RWPE2 (cell line): ENCODE measurements at regions not wholly inside any gene's neighbourhood (a gene's known extent, or its start where the extent isn't known, plus 50 kb on each side); places are given as distances from the start of the nearest gene placed in this dataset.

ENCODE experiments used
- ATAC-seq: fragments of 200-7000 bp; cut with Tn5 transposase; 3 replicates; pipeline ENCODE4 v1.9.1; 2021; ENCODE audit warnings: low read depth
- DNase-seq: peaks from one replicate; pipeline ENCODE4 v3.0.0-alpha.2; 2020; ENCODE audit warnings: low spot score
- H3K27ac ChIP-seq: fragments of 450-650 bp; 2 replicates; pipeline ENCODE4 v1.5.1; 2017; ENCODE audit warnings: mild to moderate bottlenecking; ENCODE audit not compliant: poor library complexity, severe bottlenecking
- H3K27me3 ChIP-seq: fragments of 250-450 bp; sonication (Bioruptor Pico); 2 replicates; pipeline ENCODE4 v1.5.1; 2021; ENCODE audit warnings: mild to moderate bottlenecking, moderate library complexity; ENCODE audit not compliant: insufficient read depth, poor library complexity, severe bottlenecking
- H3K36me3 ChIP-seq: fragments of 250-450 bp; sonication (Bioruptor Pico); 2 replicates; pipeline ENCODE4 v1.5.1; 2020; ENCODE audit warnings: low read depth, mild to moderate bottlenecking, moderate library complexity
- H3K4me1 ChIP-seq: fragments of 250-450 bp; sonication (Bioruptor Pico); 2 replicates; pipeline ENCODE4 v1.5.1; 2021; ENCODE audit warnings: mild to moderate bottlenecking, moderate library complexity; ENCODE audit not compliant: insufficient read depth, poor library complexity, severe bottlenecking
- H3K4me3 ChIP-seq: fragments of 250-450 bp; sonication (Bioruptor Pico); 2 replicates; pipeline ENCODE4 v1.5.1; 2021; ENCODE audit warnings: mild to moderate bottlenecking, moderate library complexity; ENCODE audit not compliant: severe bottlenecking
- H3K9me3 ChIP-seq: fragments of 250-450 bp; sonication (Bioruptor Pico); 2 replicates; pipeline ENCODE4 v1.5.1; 2021; ENCODE audit warnings: mild to moderate bottlenecking, moderate library complexity; ENCODE audit not compliant: severe bottlenecking
- TF ChIP-seq, protein P1 (sequence below): fragments of 450-650 bp; IDR thresholded peaks from one replicate; pipeline ENCODE4 v1.5.1; 2017; ENCODE audit warnings: mild to moderate bottlenecking, moderate library complexity; ENCODE audit not compliant: poor library complexity, severe bottlenecking

DNA sequence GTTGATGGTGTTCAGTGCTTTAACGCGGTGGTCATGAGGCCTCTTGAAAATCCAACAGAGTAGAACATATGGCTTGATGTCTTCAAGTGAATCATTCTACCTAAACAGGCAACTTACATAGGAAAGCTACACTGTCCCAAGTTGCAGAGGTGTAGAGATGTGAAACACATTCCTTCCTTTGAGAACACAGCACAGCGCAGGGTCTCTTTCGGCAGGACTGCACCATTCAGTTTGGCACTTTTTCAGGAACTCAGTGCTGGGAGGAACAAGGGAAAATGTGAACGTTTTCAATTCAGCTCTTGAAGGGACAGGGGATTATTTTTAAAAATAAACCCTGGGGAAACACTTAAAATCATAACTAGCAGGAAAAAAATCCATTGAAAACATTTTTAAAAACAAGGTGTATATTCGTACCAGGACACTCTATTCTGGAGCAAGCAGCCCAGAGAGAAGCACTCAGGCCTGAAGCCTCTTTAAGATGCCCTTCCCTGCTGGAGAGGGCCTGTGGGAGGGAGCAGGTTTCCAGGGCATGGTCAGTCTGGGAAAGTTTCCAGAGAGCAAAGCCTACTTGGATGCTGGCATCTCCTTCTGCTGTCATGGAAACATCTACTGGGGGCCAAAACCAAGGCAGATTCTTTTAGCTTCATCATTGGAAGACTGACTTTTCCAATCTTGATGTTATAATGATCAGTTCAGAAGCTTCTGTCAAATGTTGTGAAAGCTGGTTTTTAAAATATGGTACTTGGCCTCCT is 60.4 kb upstream of the NPVF start:
- Histone ChIP-seq H3K9me3 (no peaks in the 10 kb centered on the region), H3K4me3 (no peak overlapping the region), H3K4me1 (no peaks in the 10 kb centered on the region), H3K36me3 (no peaks in the 10 kb centered on the region), H3K27me3 (peaks cover 7% of the 10 kb centered on the region), H3K27ac (no peak overlapping the region)
- no peak for DNase-seq
- TF ChIP-seq, protein P1, sequence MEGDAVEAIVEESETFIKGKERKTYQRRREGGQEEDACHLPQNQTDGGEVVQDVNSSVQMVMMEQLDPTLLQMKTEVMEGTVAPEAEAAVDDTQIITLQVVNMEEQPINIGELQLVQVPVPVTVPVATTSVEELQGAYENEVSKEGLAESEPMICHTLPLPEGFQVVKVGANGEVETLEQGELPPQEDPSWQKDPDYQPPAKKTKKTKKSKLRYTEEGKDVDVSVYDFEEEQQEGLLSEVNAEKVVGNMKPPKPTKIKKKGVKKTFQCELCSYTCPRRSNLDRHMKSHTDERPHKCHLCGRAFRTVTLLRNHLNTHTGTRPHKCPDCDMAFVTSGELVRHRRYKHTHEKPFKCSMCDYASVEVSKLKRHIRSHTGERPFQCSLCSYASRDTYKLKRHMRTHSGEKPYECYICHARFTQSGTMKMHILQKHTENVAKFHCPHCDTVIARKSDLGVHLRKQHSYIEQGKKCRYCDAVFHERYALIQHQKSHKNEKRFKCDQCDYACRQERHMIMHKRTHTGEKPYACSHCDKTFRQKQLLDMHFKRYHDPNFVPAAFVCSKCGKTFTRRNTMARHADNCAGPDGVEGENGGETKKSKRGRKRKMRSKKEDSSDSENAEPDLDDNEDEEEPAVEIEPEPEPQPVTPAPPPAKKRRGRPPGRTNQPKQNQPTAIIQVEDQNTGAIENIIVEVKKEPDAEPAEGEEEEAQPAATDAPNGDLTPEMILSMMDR: no peak
- no peak for ATAC-seq

DNA sequence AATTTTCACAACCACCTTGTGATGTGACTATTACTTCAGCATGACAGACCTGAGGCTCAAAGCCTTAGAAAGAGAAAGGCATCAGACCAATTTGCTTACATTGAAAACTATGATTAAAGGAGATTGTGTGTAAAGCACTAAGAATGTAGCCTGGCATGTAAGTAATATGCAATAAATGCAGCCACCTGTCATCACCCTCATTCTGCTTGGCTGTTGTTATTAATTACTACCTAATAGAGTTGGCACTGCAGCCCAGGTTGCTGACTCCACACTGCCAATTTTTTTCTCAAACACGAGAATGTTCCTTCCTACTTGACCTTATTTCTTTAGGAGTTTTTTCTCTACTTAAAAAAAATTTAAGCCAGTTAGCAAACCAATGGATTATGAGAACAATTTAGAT is 61.2 kb upstream of the NPVF start:
- Histone ChIP-seq H3K36me3 (no peaks in the 10 kb centered on the region), H3K27ac (no peak overlapping the region), H3K27me3 (peaks cover 4% of the 10 kb centered on the region), H3K9me3 (no peaks in the 10 kb centered on the region), H3K4me3 (no peak overlapping the region), H3K4me1 (no peaks in the 10 kb centered on the region)
- ATAC-seq (no peak), DNase-seq (no peak)
- TF ChIP-seq, protein P1: no peak

DNA sequence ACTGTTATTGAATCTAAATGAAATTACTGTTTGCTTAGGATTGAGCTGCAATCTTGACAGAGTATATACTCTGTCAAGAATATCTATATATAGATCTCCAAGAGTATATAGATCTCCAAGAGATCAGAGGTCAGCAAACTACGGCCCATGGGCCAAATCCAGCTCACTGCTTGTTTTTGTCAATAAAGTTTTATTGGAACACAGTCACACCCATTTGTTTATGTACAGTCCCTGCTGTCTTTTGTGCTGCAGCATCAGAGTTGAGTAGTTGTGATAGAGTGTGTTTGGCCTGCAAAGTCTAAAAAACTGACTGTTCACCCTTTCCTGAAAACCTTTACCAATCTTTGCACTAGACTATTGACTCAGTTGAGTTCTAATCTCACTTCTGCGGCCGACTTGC is 66.3 kb upstream of the NPVF start:
- Histone ChIP-seq H3K27ac (no peak overlapping the region), H3K9me3 (no peaks in the 10 kb centered on the region), H3K27me3 (no peaks in the 10 kb centered on the region), H3K36me3 (no peaks in the 10 kb centered on the region), H3K4me3 (no peak overlapping the region), H3K4me1 (no peaks in the 10 kb centered on the region)
- TF ChIP-seq, protein P1: no peak
- ATAC-seq (no peak), DNase-seq (no peak)

GRCh38 chr7:25295387-25295786 is 67.1 kb upstream of the NPVF start:
- no peak for ATAC-seq
- H3K4me1 ChIP-seq: no peaks in the 10 kb centered on the region
- no peaks in the 10 kb centered on the region for H3K36me3 ChIP-seq
- no peak overlapping the region for H3K27ac ChIP-seq
- H3K4me3 ChIP-seq: no peak overlapping the region
- no peaks in the 10 kb centered on the region for H3K27me3 ChIP-seq
- DNase-seq: no peak
- no peaks in the 10 kb centered on the region for H3K9me3 ChIP-seq
- TF ChIP-seq, protein P1: no peak

DNA sequence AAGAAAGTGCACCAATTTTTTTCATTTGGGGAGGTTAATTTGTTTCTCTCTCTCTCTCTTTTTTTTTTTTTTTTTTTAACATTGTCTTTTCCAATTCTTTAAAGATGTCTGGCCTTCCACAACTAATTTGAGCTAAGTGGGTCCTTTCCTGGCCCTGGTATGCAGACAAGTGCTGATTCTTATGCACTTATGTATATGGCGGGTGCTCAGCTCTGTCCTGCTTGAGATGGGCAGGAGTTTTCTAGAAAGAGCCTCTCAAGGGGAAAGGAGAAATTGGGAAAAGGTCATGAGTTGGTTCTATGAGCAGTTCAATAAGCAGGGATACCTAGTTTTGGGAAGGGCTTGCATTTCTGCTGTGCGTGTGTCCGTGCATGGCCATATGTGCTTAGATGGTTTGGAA is 67.8 kb upstream of the NPVF start:
- DNase-seq (no peak), ATAC-seq (no peak)
- Histone ChIP-seq H3K9me3 (no peaks in the 10 kb centered on the region), H3K27ac (no peak overlapping the region), H3K27me3 (peaks cover 6% of the 10 kb centered on the region), H3K4me1 (no peaks in the 10 kb centered on the region), H3K4me3 (no peak overlapping the region), H3K36me3 (no peaks in the 10 kb centered on the region)
- TF ChIP-seq, protein P1: no peak
